ENCODE measurements at regions not wholly inside any gene's neighbourhood (a gene's known extent, or its start where the extent isn't known, plus 50 kb on each side); places are given as distances from the start of the nearest gene placed in this dataset.

DNA sequence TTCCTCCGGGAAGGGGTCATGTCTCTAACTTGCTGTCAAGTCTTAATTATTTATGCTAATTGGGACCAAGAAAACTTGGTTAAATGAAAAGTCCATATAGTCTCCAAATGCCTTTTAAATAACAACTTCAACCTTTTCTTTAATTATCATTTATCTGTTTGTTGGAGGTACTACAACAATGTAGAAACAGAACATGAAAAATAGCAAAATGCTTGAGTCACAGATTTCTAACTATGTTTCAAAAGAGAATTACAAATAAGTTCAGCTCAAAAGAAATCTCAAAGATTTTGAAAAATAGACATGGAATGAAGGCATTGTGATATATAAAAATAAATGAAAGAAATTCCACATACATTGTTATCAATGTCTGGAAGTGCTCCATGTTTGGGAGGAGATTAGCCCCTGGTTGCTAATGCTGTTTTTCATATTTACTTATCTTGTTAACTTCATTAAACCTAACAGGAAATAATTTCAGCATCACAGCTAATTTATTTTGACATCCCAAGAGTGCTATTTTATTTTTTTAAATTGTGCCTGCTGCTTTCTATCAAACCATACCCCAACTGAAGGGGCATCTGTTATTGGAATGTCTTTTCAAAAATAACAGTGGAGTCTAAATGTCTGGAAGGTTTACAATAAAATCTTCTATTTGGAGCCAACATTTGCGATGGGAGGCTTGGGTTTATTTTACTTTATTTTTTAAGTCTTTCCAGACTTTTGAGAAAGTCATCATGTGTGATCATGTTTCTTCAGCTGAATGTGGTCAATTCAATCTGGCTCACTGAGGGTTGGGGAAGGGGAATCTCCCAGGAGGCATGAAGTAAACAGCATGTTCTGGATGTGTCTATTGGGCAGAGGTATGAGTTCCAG is 53.1 kb upstream of the ANKRD55 start:
- no peak for DNase-seq

DNA sequence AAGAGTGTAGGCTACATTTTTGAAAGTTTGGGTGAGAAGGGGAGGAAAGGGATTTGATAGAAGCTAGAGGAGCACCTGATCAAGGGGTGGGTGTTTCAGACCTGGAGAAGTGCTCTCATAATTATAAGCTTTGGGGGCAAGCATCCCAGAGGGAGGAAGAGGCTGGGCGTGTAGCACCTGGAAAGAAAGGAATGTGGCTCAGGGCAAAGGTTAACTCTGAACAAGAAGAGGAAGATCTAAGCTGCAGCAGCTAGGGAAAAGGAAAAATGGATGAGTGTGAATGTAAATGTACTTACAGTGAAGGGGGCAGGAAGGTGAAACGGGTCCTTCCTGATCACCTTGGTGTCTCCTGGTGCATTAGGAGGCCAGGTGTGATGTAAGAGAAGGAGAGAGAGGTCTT is 49.8 kb upstream of the ANKRD55 start:
- no peak for DNase-seq

Data from CD4-positive, alpha-beta T cell treated with Interleukin-10 for 1 hour (primary cell).